ENCODE measurements at regions not wholly inside any gene's neighbourhood (a gene's known extent, or its start where the extent isn't known, plus 50 kb on each side); places are given as distances from the start of the nearest gene placed in this dataset.

GRCh38 chr14:66388516-66388915 is 97.7 kb upstream of the CCDC196 start:
- no peak for ATAC-seq
- H3K4me3 ChIP-seq, result no peak overlapping the region
- DNase-seq, result no peak
- TF ChIP-seq, protein P1, sequence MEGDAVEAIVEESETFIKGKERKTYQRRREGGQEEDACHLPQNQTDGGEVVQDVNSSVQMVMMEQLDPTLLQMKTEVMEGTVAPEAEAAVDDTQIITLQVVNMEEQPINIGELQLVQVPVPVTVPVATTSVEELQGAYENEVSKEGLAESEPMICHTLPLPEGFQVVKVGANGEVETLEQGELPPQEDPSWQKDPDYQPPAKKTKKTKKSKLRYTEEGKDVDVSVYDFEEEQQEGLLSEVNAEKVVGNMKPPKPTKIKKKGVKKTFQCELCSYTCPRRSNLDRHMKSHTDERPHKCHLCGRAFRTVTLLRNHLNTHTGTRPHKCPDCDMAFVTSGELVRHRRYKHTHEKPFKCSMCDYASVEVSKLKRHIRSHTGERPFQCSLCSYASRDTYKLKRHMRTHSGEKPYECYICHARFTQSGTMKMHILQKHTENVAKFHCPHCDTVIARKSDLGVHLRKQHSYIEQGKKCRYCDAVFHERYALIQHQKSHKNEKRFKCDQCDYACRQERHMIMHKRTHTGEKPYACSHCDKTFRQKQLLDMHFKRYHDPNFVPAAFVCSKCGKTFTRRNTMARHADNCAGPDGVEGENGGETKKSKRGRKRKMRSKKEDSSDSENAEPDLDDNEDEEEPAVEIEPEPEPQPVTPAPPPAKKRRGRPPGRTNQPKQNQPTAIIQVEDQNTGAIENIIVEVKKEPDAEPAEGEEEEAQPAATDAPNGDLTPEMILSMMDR (IDR thresholded peaks at IDR 0.05), result no peak
- WGBS, 2 donors, result 84 to 91% methylated on average over 4 of the region's 4 CpGs
- no peaks in the 10 kb centered on the region for H3K4me1 ChIP-seq
- no peaks in the 10 kb centered on the region for H3K9me3 ChIP-seq
- intact Hi-C loops (cut with DNase I), result no loop called here
- H3K27ac ChIP-seq, result no peak overlapping the region
- no peaks in the 10 kb centered on the region for H3K27me3 ChIP-seq
- no peaks in the 10 kb centered on the region for H3K36me3 ChIP-seq
- no peak for FAIRE-seq

DNA sequence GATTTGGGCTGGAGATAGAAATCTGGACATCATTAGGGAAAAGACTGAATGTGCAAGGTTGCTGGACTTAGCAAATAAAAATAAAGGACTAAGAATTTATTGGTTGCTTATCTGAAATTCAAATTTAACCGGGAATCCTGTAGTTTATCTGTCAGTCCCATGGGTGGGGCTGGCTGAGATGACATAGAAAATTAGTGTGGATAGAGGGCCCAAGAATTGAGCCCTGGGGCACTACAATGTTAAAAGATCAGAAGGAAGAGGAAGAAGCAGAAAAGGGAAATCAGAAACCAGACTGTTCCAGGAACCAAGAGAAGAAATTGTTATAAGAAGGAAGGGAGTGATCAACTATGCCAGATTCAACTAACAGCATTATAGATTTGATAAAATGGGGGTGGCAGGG is 96.7 kb upstream of the CCDC196 start:
- H3K36me3 ChIP-seq, result no peaks in the 10 kb centered on the region
- ATAC-seq, result no peak
- H3K27ac ChIP-seq, result no peak overlapping the region
- H3K9me3 ChIP-seq, result no peaks in the 10 kb centered on the region
- H3K4me3 ChIP-seq, result no peak overlapping the region
- no peak for DNase-seq
- intact Hi-C loops (cut with DNase I), result no loop called here
- TF ChIP-seq, protein P1 (IDR thresholded peaks at IDR 0.05), result no peak
- no peaks in the 10 kb centered on the region for H3K27me3 ChIP-seq
- 88 to 93% methylated on average over 1 of the region's 1 CpG for WGBS, 2 donors
- no peak for FAIRE-seq
- H3K4me1 ChIP-seq, result no peaks in the 10 kb centered on the region

GRCh38 chr14:66395300-66395699 is 90.9 kb upstream of the CCDC196 start:
- 55 to 56% methylated on average over 1 of the region's 1 CpG for WGBS, 2 donors

GRCh38 chr14:66396164-66396563 is 90.0 kb upstream of the CCDC196 start:
- Histone ChIP-seq H3K9me3 (no peaks in the 10 kb centered on the region), H3K27me3 (no peaks in the 10 kb centered on the region), H3K36me3 (no peaks in the 10 kb centered on the region), H3K4me3 (no peak overlapping the region), H3K4me1 (peaks cover 0 to 10% (median 0%) of the 10 kb centered on the region in 3 donors), H3K27ac (no peak overlapping the region)
- DNase-seq (no peak), FAIRE-seq (no peak), ATAC-seq (no peak)
- intact Hi-C loops (cut with DNase I), result no loop called here
- TF ChIP-seq, protein P1 (IDR thresholded peaks at IDR 0.05), result no peak
- WGBS, 2 donors, result 81 to 97% methylated on average over 4 of the region's 4 CpGs

More at GRCh38 chr14:66395300-66395699, 90.9 kb upstream of the CCDC196 start:
- DNase-seq, result no peak
- TF ChIP-seq, protein P1 (IDR thresholded peaks at IDR 0.05), result no peak
- H3K4me3 ChIP-seq, result no peak overlapping the region
- no peaks in the 10 kb centered on the region for H3K36me3 ChIP-seq
- peaks cover 0 to under 1% (median 0%) of the 10 kb centered on the region in 3 donors for H3K4me1 ChIP-seq
- ATAC-seq, result no peak
- H3K27ac ChIP-seq, result no peak overlapping the region
- intact Hi-C loops (cut with DNase I), result no loop called here
- FAIRE-seq, result no peak
- H3K9me3 ChIP-seq, result no peaks in the 10 kb centered on the region
- H3K27me3 ChIP-seq, result no peaks in the 10 kb centered on the region

- no peak for FAIRE-seq
- TF ChIP-seq, protein P1 (IDR thresholded peaks at IDR 0.05), result no peak
- H3K27ac ChIP-seq, result no peak overlapping the region
- no peak overlapping the region for H3K4me3 ChIP-seq
- WGBS, 2 donors, result 60 to 66% methylated on average over 1 of the region's 1 CpG
- peaks cover 0 to 11% (median 0%) of the 10 kb centered on the region in 3 donors for H3K4me1 ChIP-seq
- no peaks in the 10 kb centered on the region for H3K9me3 ChIP-seq
- intact Hi-C loops (cut with DNase I), result no loop called here
- ATAC-seq, result no peak
- no peaks in the 10 kb centered on the region for H3K27me3 ChIP-seq
- no peak for DNase-seq
- no peaks in the 10 kb centered on the region for H3K36me3 ChIP-seq
Observed at GRCh38 chr14:66398437-66398836, 87.7 kb upstream of the CCDC196 start.

Data from pancreas (tissue), 10 donors.